ENCODE measurements at regions not wholly inside any gene's neighbourhood (a gene's known extent, or its start where the extent isn't known, plus 50 kb on each side); places are given as distances from the start of the nearest gene placed in this dataset.

- TF ChIP-seq CTCF (IDR thresholded peaks at IDR 0.05; ENCODE audit: low read length) (no peak), EZH2 (IDR thresholded peaks at IDR 0.05; ENCODE audit: borderline replicate concordance, low read length) (no peak)
Measured at GRCh38 chr5:8844206-8844605, 701.7 kb downstream of the SEMA5A start.

Data from OCI-LY1 (cell line).